A673 (cell line): ENCODE measurements at regions not wholly inside any gene's neighbourhood (a gene's known extent, or its start where the extent isn't known, plus 50 kb on each side); places are given as distances from the start of the nearest gene placed in this dataset.

Experiments used
- BruUV-seq: library from RNA; stranded (reverse); fragments of 400-500 nt; replicated peaks from 2 replicates; lab custom pipeline; 2021; lab: Mats Ljungman, UMichigan
- CTCF ChIA-PET: fragments of 300-600 bp; sonication (Branson Sonifier 250); formaldehyde crosslinking; loops from one replicate; lab custom pipeline; 2022; ENCODE audit warnings: antibody characterized with exemption; lab: Charles Lee
- POLR2A ChIA-PET: fragments of 300-600 bp; sonication (Branson Sonifier 250); formaldehyde crosslinking; loops from one replicate; lab custom pipeline; 2022; ENCODE audit warnings: antibody characterized with exemption; ENCODE audit not compliant: low non-redundant PET; lab: Charles Lee
- DNase-seq: peaks from one replicate; pipeline ENCODE4 v3.0.0-alpha.2; 2015; ENCODE audit warnings: low spot score
- H3K27ac ChIP-seq: fragments of 200-600 bp; sonication (generic); 2 replicates; pipeline ENCODE4 v1.5.1; 2016; ENCODE audit warnings: mixed run types, low read depth, mild to moderate bottlenecking, mixed read lengths, antibody characterized with exemption, low read length; ENCODE audit not compliant: poor library complexity, severe bottlenecking
- H3K27me3 ChIP-seq: fragments of 200-600 bp; sonication (generic); replicated peaks from 2 replicates; pipeline ENCODE4 v1.6.1; 2017; ENCODE audit warnings: mixed run types, low read depth, mild to moderate bottlenecking, mixed read lengths, antibody characterized with exemption, low read length; ENCODE audit not compliant: insufficient read depth, poor library complexity
- H3K36me3 ChIP-seq: fragments of 200-600 bp; sonication (generic); 2 replicates; pipeline ENCODE4 v1.6.1; 2016; ENCODE audit warnings: mixed run types, mild to moderate bottlenecking, mixed read lengths, antibody characterized with exemption, low read length; ENCODE audit not compliant: insufficient read depth, poor library complexity, severe bottlenecking
- H3K4me1 ChIP-seq: fragments of 200-600 bp; sonication (generic); 2 replicates; pipeline ENCODE4 v1.6.1; 2017; ENCODE audit warnings: mixed run types, mild to moderate bottlenecking, mixed read lengths, antibody characterized with exemption, low read length; ENCODE audit not compliant: insufficient read depth, poor library complexity, severe bottlenecking
- H3K4me3 ChIP-seq: fragments of 200-600 bp; sonication (generic); 2 replicates; pipeline ENCODE4 v1.5.1; 2016; ENCODE audit warnings: low read depth, mixed run types, mild to moderate bottlenecking, mixed read lengths, low read length; ENCODE audit not compliant: poor library complexity, severe bottlenecking
- H3K9me3 ChIP-seq: fragments of 200-600 bp; sonication (generic); 2 replicates; pipeline ENCODE4 v1.6.1; 2016; ENCODE audit warnings: mixed run types, low read depth, mild to moderate bottlenecking, mixed read lengths, antibody characterized with exemption, low read length; ENCODE audit not compliant: poor library complexity, severe bottlenecking
- CTCF ChIP-seq: fragments of 300-800, 200-600 bp; sonication (generic); conservative IDR thresholded peaks from 2 replicates; pipeline ENCODE4 v1.5.1; 2017; ENCODE audit warnings: low read depth, mild to moderate bottlenecking, antibody characterized with exemption, low read length, moderate library complexity, mixed read lengths
- EZH2 ChIP-seq: fragments of 200-600 bp; sonication (generic); IDR thresholded peaks from 2 replicates; pipeline ENCODE4 v1.6.1; 2017; ENCODE audit warnings: borderline replicate concordance, low read depth, mild to moderate bottlenecking, mixed read lengths, antibody characterized with exemption, low read length; ENCODE audit not compliant: poor library complexity, severe bottlenecking
- intact Hi-C: fragments of 100-400 bp; cut with micrococcal nuclease; formaldehyde crosslinking; loops from one replicate; pipeline ENCODE4 v1.10.0; 2022; ENCODE audit not compliant: unreplicated experiment

GRCh38 chr4:57905965-57906364, 795.8 kb upstream of the IGFBP7 start:
- Histone ChIP-seq H3K4me3 (no peak overlapping the region), H3K27ac (no peak overlapping the region), H3K4me1 (no peaks in the 10 kb centered on the region), H3K36me3 (no peaks in the 10 kb centered on the region), H3K9me3 (no peaks in the 10 kb centered on the region), H3K27me3 (no peaks in the 10 kb centered on the region)
- DNase-seq: no peak
- no TSS peak for BruUV-seq
- CTCF ChIA-PET: no interaction called here
- intact Hi-C loops: no loop called here
- POLR2A ChIA-PET: no interaction called here
- TF ChIP-seq CTCF: no peak
- no peak for TF ChIP-seq EZH2

GRCh38 chr4:57877047-57877458, 766.9 kb upstream of the IGFBP7 start:
- POLR2A ChIA-PET: no interaction called here
- CTCF ChIA-PET: no interaction called here
- Histone ChIP-seq H3K4me1 (no peaks in the 10 kb centered on the region), H3K36me3 (no peaks in the 10 kb centered on the region), H3K4me3 (no peak overlapping the region), H3K27ac (no peak overlapping the region), H3K27me3 (no peaks in the 10 kb centered on the region), H3K9me3 (no peaks in the 10 kb centered on the region)
- DNase-seq: no peak
- intact Hi-C loops: no loop called here
- no TSS peak for BruUV-seq
- TF ChIP-seq CTCF: no peak
- TF ChIP-seq EZH2: no peak

- intact Hi-C loops: no loop called here
- BruUV-seq: no TSS peak
- H3K9me3 ChIP-seq: no peaks in the 10 kb centered on the region
- no peak overlapping the region for H3K27ac ChIP-seq
- ChIA-PET CTCF (no interaction called here), POLR2A (no interaction called here)
- no peak overlapping the region for H3K4me3 ChIP-seq
- TF ChIP-seq CTCF: no peak
- TF ChIP-seq EZH2: no peak
- no peaks in the 10 kb centered on the region for H3K36me3 ChIP-seq
- H3K4me1 ChIP-seq: no peaks in the 10 kb centered on the region
- H3K27me3 ChIP-seq: no peaks in the 10 kb centered on the region
- no peak for DNase-seq
Observed at GRCh38 chr4:57875829-57876392, 765.7 kb upstream of the IGFBP7 start.
